ENCODE measurements at regions not wholly inside any gene's neighbourhood (a gene's known extent, or its start where the extent isn't known, plus 50 kb on each side); places are given as distances from the start of the nearest gene placed in this dataset.

DNA sequence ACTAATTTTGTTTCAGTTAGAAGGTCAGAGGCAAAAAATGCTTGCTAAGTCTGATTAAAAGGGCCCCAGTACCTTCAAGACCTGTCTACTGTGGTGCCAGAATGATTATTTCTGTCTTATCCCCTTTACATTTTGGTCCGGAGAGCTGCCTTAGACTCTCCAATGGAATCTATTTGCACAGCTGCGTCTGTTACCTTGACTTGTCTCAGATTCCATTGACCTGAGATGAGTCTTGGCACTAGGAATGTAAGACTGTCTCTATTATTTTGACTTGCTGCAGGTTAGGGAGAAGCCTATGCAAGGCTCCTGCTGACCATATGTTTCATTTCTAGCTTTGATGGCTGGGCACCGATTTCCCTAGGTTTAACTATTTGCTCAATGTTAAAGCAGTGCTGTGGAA lies 457.6 kb downstream of the KCTD8 start:
- TF ChIP-seq NR2F6 (IDR thresholded peaks at IDR 0.05) (no peak), NR2F6 (CRISPR knock-in tag; IDR thresholded peaks at IDR 0.05) (no peak)
- POLR2A ChIA-PET: no interaction called here

DNA sequence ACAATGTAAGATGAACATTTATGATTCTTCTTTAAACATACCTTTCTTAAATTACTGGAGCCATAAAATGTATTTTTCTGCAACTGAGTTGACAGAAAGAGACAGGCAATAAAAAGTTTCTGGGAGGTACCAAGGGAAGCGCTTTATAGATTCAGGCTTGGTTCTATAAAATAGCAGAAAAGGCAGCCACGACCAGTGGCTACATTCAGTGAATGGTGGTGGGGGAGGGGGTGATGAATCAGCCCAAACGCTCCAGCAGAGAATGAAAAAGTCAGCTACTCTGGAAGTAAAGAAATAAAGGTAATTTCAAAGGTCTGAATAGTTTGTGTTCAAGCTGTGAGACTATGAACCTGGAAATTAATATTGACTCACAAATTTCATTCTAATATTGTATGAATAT lies 456.1 kb downstream of the KCTD8 start:
- Histone ChIP-seq H3K9me3 (ENCODE audit: low read length) (no peaks in the 10 kb centered on the region), H3K27me3 (ENCODE audit: control insufficient read depth in 1 of 2, insufficient read depth in 2 of 2, low read length in 2 of 2) (no peaks in the 10 kb centered on the region), H3K9ac (ENCODE audit: insufficient read depth, low read depth, low read length) (no peak overlapping the region), H3K4me2 (ENCODE audit: low read depth, low read length) (no peak overlapping the region), H3K36me3 (replicated peaks in 1 of 2; ENCODE audit: control insufficient read depth in 1 of 2, insufficient read depth in 2 of 2, low read length in 2 of 2) (no peaks in the 10 kb centered on the region), H4K20me1 (ENCODE audit: insufficient read depth, low read length) (no peaks in the 10 kb centered on the region), H3K4me3 (replicated peaks in 1 of 3; ENCODE audit: insufficient read depth in 1 of 3, low read depth in 2 of 3, low read length in 3 of 3) (no peak overlapping the region), H2AFZ (ENCODE audit: low read length) (no peak overlapping the region), H3K27ac (ENCODE audit: extremely low read length, insufficient read depth, low read length) (no peak overlapping the region), H3K4me1 (ENCODE audit: insufficient read depth, low read length) (no peaks in the 10 kb centered on the region), H3K79me2 (ENCODE audit: insufficient read depth, low read length) (no peaks in the 10 kb centered on the region)
- intact Hi-C loops (cut with micrococcal nuclease; ENCODE audit: unreplicated experiment): no loop called here
- ChIA-PET CTCF (ENCODE audit: low intra/inter-chr PET ratio, low total read pairs) (no interaction called here), POLR2A (no interaction called here)
- in situ Hi-C loops (cut with HindIII; ENCODE audit: extremely low pct_ligation_motif_present, low pct_unique_long_range_greater_than_20kb): no loop called here
- WGBS (ENCODE audit: low lambda C conversion rate): 32% methylated on average over 3 of the region's 3 CpGs
- BruUV-seq (replicated peaks): no TSS peak
- no peak for FAIRE-seq
- no peak for ATAC-seq
- DNase-seq (ENCODE audit: low spot score): no peak
- no peak for TF ChIP-seq ZNF816 (CRISPR knock-in tag; IDR thresholded peaks at IDR 0.05; ENCODE audit: borderline replicate concordance)
- TF ChIP-seq HMG20A (CRISPR knock-in tag; IDR thresholded peaks at IDR 0.05; ENCODE audit: borderline replicate concordance): no peak
- TF ChIP-seq ZNF331 (CRISPR knock-in tag; IDR thresholded peaks at IDR 0.05): no peak
- TF ChIP-seq, protein P1, sequence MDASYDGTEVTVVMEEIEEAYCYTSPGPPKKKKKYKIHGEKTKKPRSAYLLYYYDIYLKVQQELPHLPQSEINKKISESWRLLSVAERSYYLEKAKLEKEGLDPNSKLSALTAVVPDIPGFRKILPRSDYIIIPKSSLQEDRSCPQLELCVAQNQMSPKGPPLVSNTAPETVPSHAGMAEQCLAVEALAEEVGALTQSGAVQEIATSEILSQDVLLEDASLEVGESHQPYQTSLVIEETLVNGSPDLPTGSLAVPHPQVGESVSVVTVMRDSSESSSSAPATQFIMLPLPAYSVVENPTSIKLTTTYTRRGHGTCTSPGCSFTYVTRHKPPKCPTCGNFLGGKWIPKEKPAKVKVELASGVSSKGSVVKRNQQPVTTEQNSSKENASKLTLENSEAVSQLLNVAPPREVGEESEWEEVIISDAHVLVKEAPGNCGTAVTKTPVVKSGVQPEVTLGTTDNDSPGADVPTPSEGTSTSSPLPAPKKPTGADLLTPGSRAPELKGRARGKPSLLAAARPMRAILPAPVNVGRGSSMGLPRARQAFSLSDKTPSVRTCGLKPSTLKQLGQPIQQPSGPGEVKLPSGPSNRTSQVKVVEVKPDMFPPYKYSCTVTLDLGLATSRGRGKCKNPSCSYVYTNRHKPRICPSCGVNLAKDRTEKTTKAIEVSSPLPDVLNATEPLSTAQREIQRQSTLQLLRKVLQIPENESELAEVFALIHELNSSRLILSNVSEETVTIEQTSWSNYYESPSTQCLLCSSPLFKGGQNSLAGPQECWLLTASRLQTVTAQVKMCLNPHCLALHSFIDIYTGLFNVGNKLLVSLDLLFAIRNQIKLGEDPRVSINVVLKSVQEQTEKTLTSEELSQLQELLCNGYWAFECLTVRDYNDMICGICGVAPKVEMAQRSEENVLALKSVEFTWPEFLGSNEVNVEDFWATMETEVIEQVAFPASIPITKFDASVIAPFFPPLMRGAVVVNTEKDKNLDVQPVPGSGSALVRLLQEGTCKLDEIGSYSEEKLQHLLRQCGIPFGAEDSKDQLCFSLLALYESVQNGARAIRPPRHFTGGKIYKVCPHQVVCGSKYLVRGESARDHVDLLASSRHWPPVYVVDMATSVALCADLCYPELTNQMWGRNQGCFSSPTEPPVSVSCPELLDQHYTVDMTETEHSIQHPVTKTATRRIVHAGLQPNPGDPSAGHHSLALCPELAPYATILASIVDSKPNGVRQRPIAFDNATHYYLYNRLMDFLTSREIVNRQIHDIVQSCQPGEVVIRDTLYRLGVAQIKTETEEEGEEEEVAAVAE (CRISPR knock-in tag; IDR thresholded peaks at IDR 0.05; ENCODE audit: borderline replicate concordance): no peak
- no peak for TF ChIP-seq RXRB (CRISPR knock-in tag; IDR thresholded peaks at IDR 0.05; ENCODE audit: borderline replicate concordance)
- TF ChIP-seq HDAC2 (CRISPR knock-in tag; IDR thresholded peaks at IDR 0.05): no peak
- no peak for TF ChIP-seq ZBTB1 (CRISPR knock-in tag; IDR thresholded peaks at IDR 0.05; ENCODE audit: borderline replicate concordance)
- no peak for TF ChIP-seq SMARCC2 (IDR thresholded peaks at IDR 0.05)
- no peak for TF ChIP-seq ZNF776 (CRISPR knock-in tag; IDR thresholded peaks at IDR 0.05)
- TF ChIP-seq PAF1 (CRISPR knock-in tag; IDR thresholded peaks at IDR 0.05): no peak
- TF ChIP-seq ATF7 (IDR thresholded peaks at IDR 0.05): no peak
- TF ChIP-seq ATF7 (CRISPR knock-in tag; IDR thresholded peaks at IDR 0.05): no peak
- TF ChIP-seq, protein P2, sequence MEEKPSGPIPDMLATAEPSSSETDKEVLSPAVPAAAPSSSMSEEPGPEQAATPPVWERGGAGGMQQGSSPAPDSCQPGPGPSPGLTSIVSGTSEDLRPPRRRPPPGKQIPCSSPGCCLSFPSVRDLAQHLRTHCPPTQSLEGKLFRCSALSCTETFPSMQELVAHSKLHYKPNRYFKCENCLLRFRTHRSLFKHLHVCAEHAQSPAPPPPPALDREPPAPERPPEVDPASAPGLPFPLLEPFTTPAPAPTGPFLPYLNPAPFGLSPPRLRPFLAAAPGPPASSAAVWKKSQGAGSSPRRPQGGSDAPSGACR (CRISPR knock-in tag; IDR thresholded peaks at IDR 0.05): no peak
- TF ChIP-seq MAFG (CRISPR knock-in tag; IDR thresholded peaks at IDR 0.05): no peak
- no peak for TF ChIP-seq NFKB2 (CRISPR knock-in tag; IDR thresholded peaks at IDR 0.05; ENCODE audit: borderline replicate concordance)
- no peak for TF ChIP-seq ZNF766 (CRISPR knock-in tag; IDR thresholded peaks at IDR 0.05; ENCODE audit: borderline replicate concordance)

More for the DNA sequence above, 457.6 kb downstream of the KCTD8 start:
- 34% methylated on average over 2 of the region's 3 CpGs for WGBS (ENCODE audit: low lambda C conversion rate)
- intact Hi-C loops (cut with micrococcal nuclease; ENCODE audit: unreplicated experiment) (no loop called here), in situ Hi-C loops (cut with HindIII; ENCODE audit: extremely low pct_ligation_motif_present, low pct_unique_long_range_greater_than_20kb) (no loop called here)
- Histone ChIP-seq H3K4me1 (ENCODE audit: insufficient read depth, low read length) (no peaks in the 10 kb centered on the region), H4K20me1 (ENCODE audit: insufficient read depth, low read length) (no peaks in the 10 kb centered on the region), H3K27me3 (ENCODE audit: control insufficient read depth in 1 of 2, insufficient read depth in 2 of 2, low read length in 2 of 2) (no peaks in the 10 kb centered on the region), H3K36me3 (replicated peaks in 1 of 2; ENCODE audit: control insufficient read depth in 1 of 2, insufficient read depth in 2 of 2, low read length in 2 of 2) (no peaks in the 10 kb centered on the region), H3K27ac (ENCODE audit: extremely low read length, insufficient read depth, low read length) (no peak overlapping the region), H2AFZ (ENCODE audit: low read length) (no peak overlapping the region), H3K9ac (ENCODE audit: insufficient read depth, low read depth, low read length) (no peak overlapping the region), H3K9me3 (ENCODE audit: low read length) (no peaks in the 10 kb centered on the region; the same call in 1 of the 2 replicates), H3K4me3 (replicated peaks in 1 of 3; ENCODE audit: insufficient read depth in 1 of 3, low read depth in 2 of 3, low read length in 3 of 3) (no peak overlapping the region), H3K79me2 (ENCODE audit: insufficient read depth, low read length) (no peaks in the 10 kb centered on the region), H3K4me2 (ENCODE audit: low read depth, low read length) (no peak overlapping the region)
- FAIRE-seq (no peak), DNase-seq (ENCODE audit: low spot score) (no peak), ATAC-seq (no peak)
- BruUV-seq (replicated peaks): no TSS peak
- CTCF ChIA-PET (ENCODE audit: low intra/inter-chr PET ratio, low total read pairs): no interaction called here

Measured in HepG2 (cell line).